Peyer's patch (tissue), 4 donors: ENCODE measurements at regions not wholly inside any gene's neighbourhood (a gene's known extent, or its start where the extent isn't known, plus 50 kb on each side); places are given as distances from the start of the nearest gene placed in this dataset.
A peak's percentile ranks its signal among the peaks of the same experiment; 100 is the strongest.

Source experiments
- DNase-seq, 3 donors: peaks; one replicate each; pipeline ENCODE4 v3.0.0-alpha.2; 2017 to 2019
- H3K27ac ChIP-seq, 4 donors: fragments of 200-600 bp; sonication (generic); one replicate each; pipeline ENCODE4 v1.5.1; 2016 to 2019
- H3K27me3 ChIP-seq, 2 donors: fragments of 200-600 bp; sonication (generic); one replicate each; pipeline ENCODE4 v1.5.1; 2019
- H3K36me3 ChIP-seq, 3 donors: fragments of 200-600 bp; sonication (generic); one replicate each; pipeline ENCODE4 v1.5.1; 2016 to 2019
- H3K4me1 ChIP-seq, 4 donors: fragments of 200-600 bp; sonication (generic); one replicate each; pipeline ENCODE4 v1.5.1; 2016 to 2019
- H3K4me3 ChIP-seq, 4 donors: fragments of 200-600 bp; sonication (generic); 1 replicate in 3 of 4; 2 replicates in 1 of 4; pipeline ENCODE4 v1.5.1; 2016 to 2019; ENCODE audit warnings: mild to moderate bottlenecking in 1 of 4
- H3K9me3 ChIP-seq, 4 donors: fragments of 200-600 bp; sonication (generic); one replicate each; pipeline ENCODE4 v1.5.1; 2016 to 2019; ENCODE audit warnings: mild to moderate bottlenecking in 1 of 4
- POLR2A ChIP-seq, 2 donors: fragments of 450-650 bp; IDR thresholded peaks; one replicate each; pipeline ENCODE4 v1.5.1; 2017; ENCODE audit warnings: antibody characterized with exemption in 2 of 2, mild to moderate bottlenecking in 2 of 2, moderate library complexity in 2 of 2
- TF ChIP-seq, protein P1 (sequence below), 6 experiments: fragments of 450-650 bp in 4 of 6; fragments of 200-600 bp in 2 of 6; sonication (generic) in 1 of 6; IDR thresholded peaks; one replicate each; pipeline ENCODE4 v1.5.1; 2017 to 2019; ENCODE audit warnings: antibody characterized with exemption in 6 of 6, mild to moderate bottlenecking in 3 of 6, moderate library complexity in 1 of 6

DNA sequence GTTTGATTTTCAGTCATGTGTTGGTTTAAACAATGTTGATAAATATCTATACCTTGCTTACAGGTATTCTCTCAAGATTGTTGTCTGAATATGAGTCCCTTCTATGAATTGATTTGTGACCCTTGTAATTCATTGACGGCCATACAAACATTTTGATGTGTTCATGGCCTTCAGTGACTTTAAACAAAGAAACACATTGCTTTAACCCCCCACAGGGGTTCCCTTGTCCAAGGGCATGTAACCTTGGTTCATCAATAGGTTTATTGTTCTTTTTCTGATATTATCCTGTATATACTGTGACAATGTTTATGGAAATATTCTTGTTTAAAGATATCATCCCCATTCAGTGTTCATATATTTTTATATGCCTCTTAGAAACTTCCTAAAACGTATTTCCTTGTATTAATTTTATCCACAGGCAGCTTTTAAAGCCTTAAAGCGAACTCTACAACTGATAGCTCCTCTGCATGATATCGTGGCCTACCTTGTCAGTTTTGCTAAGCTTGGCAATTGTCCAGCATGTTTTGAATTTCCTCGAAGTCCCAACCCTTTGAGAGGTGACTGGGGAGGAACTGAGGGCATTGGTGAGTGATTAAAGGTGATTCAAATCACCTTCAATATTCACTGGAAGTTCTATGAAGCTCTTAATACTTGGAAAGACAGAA, 87.0 kb downstream of the CD164 start:
- Histone ChIP-seq H3K27ac (peak overlapping the region in 3 of 4 donors; percentile 44 to 86 (median 75)), H3K4me1 (peaks cover 0 to 31% (median 0%) of the 10 kb centered on the region in 4 donors), H3K9me3 (no peaks in the 10 kb centered on the region), H3K36me3 (no peaks in the 10 kb centered on the region), H3K27me3 (no peaks in the 10 kb centered on the region), H3K4me3 (no peak overlapping the region)
- no peak for DNase-seq
- TF ChIP-seq, protein P1, sequence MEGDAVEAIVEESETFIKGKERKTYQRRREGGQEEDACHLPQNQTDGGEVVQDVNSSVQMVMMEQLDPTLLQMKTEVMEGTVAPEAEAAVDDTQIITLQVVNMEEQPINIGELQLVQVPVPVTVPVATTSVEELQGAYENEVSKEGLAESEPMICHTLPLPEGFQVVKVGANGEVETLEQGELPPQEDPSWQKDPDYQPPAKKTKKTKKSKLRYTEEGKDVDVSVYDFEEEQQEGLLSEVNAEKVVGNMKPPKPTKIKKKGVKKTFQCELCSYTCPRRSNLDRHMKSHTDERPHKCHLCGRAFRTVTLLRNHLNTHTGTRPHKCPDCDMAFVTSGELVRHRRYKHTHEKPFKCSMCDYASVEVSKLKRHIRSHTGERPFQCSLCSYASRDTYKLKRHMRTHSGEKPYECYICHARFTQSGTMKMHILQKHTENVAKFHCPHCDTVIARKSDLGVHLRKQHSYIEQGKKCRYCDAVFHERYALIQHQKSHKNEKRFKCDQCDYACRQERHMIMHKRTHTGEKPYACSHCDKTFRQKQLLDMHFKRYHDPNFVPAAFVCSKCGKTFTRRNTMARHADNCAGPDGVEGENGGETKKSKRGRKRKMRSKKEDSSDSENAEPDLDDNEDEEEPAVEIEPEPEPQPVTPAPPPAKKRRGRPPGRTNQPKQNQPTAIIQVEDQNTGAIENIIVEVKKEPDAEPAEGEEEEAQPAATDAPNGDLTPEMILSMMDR (IDR thresholded peaks at IDR 0.05) = no peak
- no peak for TF ChIP-seq POLR2A (IDR thresholded peaks at IDR 0.05)

DNA sequence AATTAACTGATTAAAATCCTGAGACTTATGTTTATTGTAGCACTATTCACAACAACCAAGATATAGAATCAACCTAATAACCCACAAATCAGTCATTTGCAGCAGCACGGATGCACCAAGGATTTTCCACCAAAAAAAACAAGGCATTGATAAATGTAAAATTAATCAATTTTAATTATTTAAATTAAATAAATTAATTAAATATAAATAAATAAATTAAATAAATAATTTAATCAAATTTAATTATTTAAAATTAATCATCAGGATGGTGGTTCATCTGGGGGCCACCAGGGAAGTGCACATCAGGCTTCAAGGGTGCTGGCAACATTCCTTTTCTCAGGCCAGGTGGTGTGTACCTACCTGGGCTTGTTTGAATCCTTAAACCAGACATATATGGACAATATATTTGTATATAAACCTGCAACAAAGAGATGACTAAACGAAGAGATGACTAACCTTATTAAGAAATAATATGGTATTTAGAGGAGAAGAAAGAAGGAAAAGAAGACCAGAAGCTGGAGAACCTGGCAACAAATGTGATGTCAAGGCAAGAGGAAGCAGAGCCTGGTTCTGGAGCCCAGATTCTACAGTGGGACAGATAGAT, 89.2 kb downstream of the CD164 start:
- Histone ChIP-seq H3K4me3 (no peak overlapping the region), H3K4me1 (peaks cover 0 to 25% (median 0%) of the 10 kb centered on the region in 4 donors), H3K27me3 (no peaks in the 10 kb centered on the region), H3K9me3 (no peaks in the 10 kb centered on the region), H3K27ac (peak overlapping the region in 3 of 4 donors; percentile 51 to 86 (median 75)), H3K36me3 (no peaks in the 10 kb centered on the region)
- TF ChIP-seq, protein P1 (IDR thresholded peaks at IDR 0.05) = no peak
- TF ChIP-seq POLR2A (IDR thresholded peaks at IDR 0.05) = no peak
- no peak for DNase-seq

DNA sequence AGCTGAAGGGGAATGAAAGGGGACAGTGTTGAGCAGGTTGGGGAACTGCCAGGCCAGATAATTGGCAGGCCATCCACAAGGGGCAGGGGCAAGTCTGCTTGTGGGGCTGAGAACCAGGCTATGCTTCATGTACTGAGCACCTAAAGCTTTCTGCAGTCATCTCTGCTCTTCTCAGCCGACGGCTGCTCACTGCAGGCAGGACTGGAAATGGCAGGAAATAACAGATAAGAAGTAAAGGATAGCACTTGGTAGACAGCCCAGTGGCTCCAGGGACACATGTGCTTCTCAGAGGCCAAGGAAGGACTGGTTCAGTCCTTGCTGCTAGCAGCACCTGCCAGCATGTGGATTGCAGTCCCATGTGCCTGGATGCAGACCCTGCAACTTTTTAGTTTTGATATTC, 89.8 kb downstream of the CD164 start:
- peaks cover 0 to 18% (median 0%) of the 10 kb centered on the region in 4 donors for H3K4me1 ChIP-seq
- H3K9me3 ChIP-seq = no peaks in the 10 kb centered on the region
- TF ChIP-seq, protein P1 (IDR thresholded peaks at IDR 0.05) = peak in 2 of 6 experiments; percentile 8 to 17
- TF ChIP-seq POLR2A (IDR thresholded peaks at IDR 0.05) = no peak
- H3K4me3 ChIP-seq = no peak overlapping the region
- H3K27me3 ChIP-seq = no peaks in the 10 kb centered on the region
- peak in 1 of 3 donors; percentile 64 for DNase-seq
- H3K27ac ChIP-seq = peak overlapping the region in 2 of 4 donors; percentile 53 to 69
- H3K36me3 ChIP-seq = no peaks in the 10 kb centered on the region

DNA sequence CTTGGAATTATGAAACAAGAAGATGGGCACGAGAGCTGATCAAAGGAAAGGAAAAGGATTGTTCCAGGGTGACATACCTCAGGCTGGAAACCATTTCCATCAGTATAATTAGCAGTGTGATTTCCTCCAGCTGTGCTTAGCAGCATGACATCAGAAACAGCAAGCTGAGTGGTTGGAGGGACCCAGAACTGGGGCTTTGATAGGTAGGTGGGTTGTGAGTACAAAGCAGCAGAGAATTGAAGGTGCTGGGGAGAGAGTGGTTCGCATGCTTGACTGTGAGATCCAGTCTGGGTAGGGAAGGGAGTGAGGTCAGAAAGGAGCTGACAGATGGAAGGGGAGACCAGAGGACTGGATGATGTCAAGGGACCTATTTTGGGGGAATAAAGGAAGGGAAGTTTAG, 90.4 kb downstream of the CD164 start:
- no peaks in the 10 kb centered on the region for H3K36me3 ChIP-seq
- H3K4me1 ChIP-seq = peaks cover 0 to 13% (median 0%) of the 10 kb centered on the region in 4 donors
- TF ChIP-seq, protein P1 (IDR thresholded peaks at IDR 0.05) = no peak
- TF ChIP-seq POLR2A (IDR thresholded peaks at IDR 0.05) = no peak
- no peak overlapping the region for H3K4me3 ChIP-seq
- H3K27me3 ChIP-seq = no peaks in the 10 kb centered on the region
- no peak overlapping the region for H3K27ac ChIP-seq
- DNase-seq = no peak
- no peaks in the 10 kb centered on the region for H3K9me3 ChIP-seq

DNA sequence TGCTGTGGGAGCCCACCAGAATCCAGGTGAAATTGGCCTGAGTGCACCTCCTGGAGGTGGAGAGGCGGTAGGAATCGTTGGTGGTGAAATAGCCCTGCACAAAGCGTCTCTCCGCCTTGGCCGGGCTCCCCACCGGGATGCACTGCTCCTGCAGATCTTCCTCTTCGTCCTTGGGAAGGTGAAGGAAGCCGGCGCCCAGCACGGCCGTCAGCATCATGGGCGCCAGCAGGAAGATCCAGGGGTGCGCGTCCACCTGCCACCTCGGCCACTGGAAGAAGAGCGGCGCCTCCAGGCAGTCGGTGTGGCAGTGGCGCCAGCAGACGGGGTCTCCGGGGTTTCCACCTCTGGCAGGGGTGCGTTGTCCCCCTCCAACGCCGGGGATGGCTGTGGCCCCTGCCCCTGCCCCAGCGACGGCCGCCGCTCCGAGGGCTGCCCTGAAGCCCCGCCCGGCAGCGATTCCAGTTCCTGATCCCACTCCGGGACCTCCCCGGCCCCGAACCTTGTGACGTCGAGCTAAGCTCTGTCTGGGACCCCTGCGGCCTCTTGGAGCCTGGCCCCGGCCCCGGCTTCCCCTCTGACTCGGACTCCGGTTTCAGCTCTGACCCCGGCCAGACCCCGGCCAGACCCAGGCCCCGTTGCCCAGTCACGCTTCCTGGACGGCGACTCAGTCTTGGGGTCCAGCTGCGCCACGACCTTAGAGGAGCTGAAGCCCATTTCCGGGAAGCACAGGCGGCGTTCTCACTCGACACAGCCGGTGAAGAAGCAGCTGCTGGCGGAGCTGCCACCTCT, 91.9 kb downstream of the CD164 start:
- Histone ChIP-seq H3K9me3 (no peaks in the 10 kb centered on the region), H3K4me3 (no peak overlapping the region), H3K36me3 (no peaks in the 10 kb centered on the region), H3K27me3 (no peaks in the 10 kb centered on the region), H3K27ac (no peak overlapping the region), H3K4me1 (peaks cover 0 to 8% (median 0%) of the 10 kb centered on the region in 4 donors)
- no peak for TF ChIP-seq POLR2A (IDR thresholded peaks at IDR 0.05)
- TF ChIP-seq, protein P1 (IDR thresholded peaks at IDR 0.05) = no peak
- peak in 1 of 3 donors; percentile 42 for DNase-seq
